ENCODE measurements at regions not wholly inside any gene's neighbourhood (a gene's known extent, or its start where the extent isn't known, plus 50 kb on each side); places are given as distances from the start of the nearest gene placed in this dataset.

- no peak for DNase-seq
- Histone ChIP-seq H3K36me3 (no peaks in the 10 kb centered on the region), H3K27me3 (no peaks in the 10 kb centered on the region), H3K27ac (no peak overlapping the region), H3K9me3 (no peaks in the 10 kb centered on the region), H3K4me3 (no peak overlapping the region), H3K4me1 (no peaks in the 10 kb centered on the region)
- TF ChIP-seq EP300 (IDR thresholded peaks at IDR 0.05) (no peak), POLR2A (IDR thresholded peaks at IDR 0.05) (no peak), CTCF (IDR thresholded peaks at IDR 0.05) (no peak), POLR2AphosphoS5 (IDR thresholded peaks at IDR 0.05) (no peak)
- intact Hi-C loops (cut with DNase I), result no loop called here
- WGBS, 2 donors, result 91% methylated on average over 8 of the region's 8 CpGs
Measured at GRCh38 chr2:8335801-8336200, 346.1 kb upstream of the ID2 start.

GRCh38 chr2:8337321-8337720, 344.5 kb upstream of the ID2 start:
- intact Hi-C loops (cut with DNase I), result no loop called here
- DNase-seq, result no peak
- Histone ChIP-seq H3K4me3 (no peak overlapping the region), H3K4me1 (no peaks in the 10 kb centered on the region), H3K9me3 (no peaks in the 10 kb centered on the region), H3K27me3 (no peaks in the 10 kb centered on the region), H3K36me3 (no peaks in the 10 kb centered on the region), H3K27ac (no peak overlapping the region)
- WGBS, 2 donors, result 75 to 89% methylated on average over 4 of the region's 4 CpGs
- TF ChIP-seq POLR2AphosphoS5 (IDR thresholded peaks at IDR 0.05) (no peak), CTCF (IDR thresholded peaks at IDR 0.05) (no peak), POLR2A (IDR thresholded peaks at IDR 0.05) (no peak), EP300 (IDR thresholded peaks at IDR 0.05) (no peak)

- Histone ChIP-seq H3K27me3 (no peaks in the 10 kb centered on the region), H3K9me3 (no peaks in the 10 kb centered on the region), H3K4me3 (no peak overlapping the region), H3K27ac (no peak overlapping the region), H3K4me1 (no peaks in the 10 kb centered on the region), H3K36me3 (no peaks in the 10 kb centered on the region)
- WGBS, 2 donors, result 17 to 59% methylated on average over 3 of the region's 3 CpGs
- TF ChIP-seq POLR2A (IDR thresholded peaks at IDR 0.05), result no peak
- TF ChIP-seq CTCF (IDR thresholded peaks at IDR 0.05), result no peak
- no peak for TF ChIP-seq EP300 (IDR thresholded peaks at IDR 0.05)
- TF ChIP-seq POLR2AphosphoS5 (IDR thresholded peaks at IDR 0.05), result no peak
- no peak for DNase-seq
- intact Hi-C loops (cut with DNase I), result no loop called here
Measured at GRCh38 chr2:8342407-8342806, 339.4 kb upstream of the ID2 start.

- no peak overlapping the region for H3K27ac ChIP-seq
- no peak for DNase-seq
- no peak for TF ChIP-seq POLR2AphosphoS5 (IDR thresholded peaks at IDR 0.05)
- TF ChIP-seq CTCF (IDR thresholded peaks at IDR 0.05), result no peak
- TF ChIP-seq POLR2A (IDR thresholded peaks at IDR 0.05), result no peak
- TF ChIP-seq EP300 (IDR thresholded peaks at IDR 0.05), result no peak
- intact Hi-C loops (cut with DNase I), result no loop called here
- H3K36me3 ChIP-seq, result no peaks in the 10 kb centered on the region
- 78 to 81% methylated on average over 2 of the region's 2 CpGs for WGBS, 2 donors
- H3K27me3 ChIP-seq, result no peaks in the 10 kb centered on the region
- no peaks in the 10 kb centered on the region for H3K9me3 ChIP-seq
- no peak overlapping the region for H3K4me3 ChIP-seq
- no peaks in the 10 kb centered on the region for H3K4me1 ChIP-seq
Measured at GRCh38 chr2:8343031-8343430, 338.8 kb upstream of the ID2 start.
